Osteoblast (primary cell): ENCODE measurements at regions not wholly inside any gene's neighbourhood (a gene's known extent, or its start where the extent isn't known, plus 50 kb on each side); places are given as distances from the start of the nearest gene placed in this dataset.

ENCODE experiments used
- DNase-seq: peaks from one replicate; pipeline ENCODE4 v3.0.0; 2011; ENCODE audit warnings: low spot score, mixed read lengths; ENCODE audit not compliant: insufficient read length; ENCODE audit errors: missing footprints
- H2AFZ ChIP-seq: 2 replicates; pipeline ENCODE4 v1.6.0; 2011; ENCODE audit warnings: mild to moderate bottlenecking, low read length
- H3K27ac ChIP-seq: 2 replicates; pipeline ENCODE4 v1.5.1; 2011; ENCODE audit warnings: mild to moderate bottlenecking, low read depth, low read length, moderate library complexity
- H3K27me3 ChIP-seq: 2 replicates; pipeline ENCODE4 v1.6.0; 2012; ENCODE audit warnings: mild to moderate bottlenecking, control low read depth, inconsistent platforms, low read length, moderate library complexity; ENCODE audit not compliant: insufficient read depth
- H3K36me3 ChIP-seq: 2 replicates; pipeline ENCODE4 v1.5.1; 2011; ENCODE audit warnings: mild to moderate bottlenecking, low read length, control low read depth, moderate library complexity; ENCODE audit not compliant: insufficient read depth
- H3K4me1 ChIP-seq: 2 replicates; pipeline ENCODE4 v1.5.1; 2011; ENCODE audit warnings: mild to moderate bottlenecking, low read length, control low read depth, moderate library complexity; ENCODE audit not compliant: insufficient read depth
- H3K4me2 ChIP-seq: 2 replicates; pipeline ENCODE4 v1.6.0; 2011; ENCODE audit warnings: mild to moderate bottlenecking, low read length; ENCODE audit not compliant: insufficient read depth
- H3K4me3 ChIP-seq: fragments of 200-600 bp; sonication (generic); 3 replicates; pipeline ENCODE4 v1.5.1; 2012; ENCODE audit warnings: mild to moderate bottlenecking, low read length, inconsistent platforms; ENCODE audit not compliant: insufficient read depth
- H3K79me2 ChIP-seq: 2 replicates; pipeline ENCODE4 v1.6.0; 2012; ENCODE audit warnings: mild to moderate bottlenecking, low read length, control low read depth, inconsistent platforms; ENCODE audit not compliant: insufficient read depth
- H3K9me3 ChIP-seq: 2 replicates; pipeline ENCODE4 v1.5.1; 2011; ENCODE audit warnings: low read depth, low read length, control low read depth
- H4K20me1 ChIP-seq: 2 replicates; pipeline ENCODE4 v1.6.0; 2012; ENCODE audit warnings: mild to moderate bottlenecking, low read length, control low read depth; ENCODE audit not compliant: insufficient read depth
- TF ChIP-seq, protein P1 (sequence below): IDR thresholded peaks from 2 replicates; pipeline ENCODE4 v1.5.1; 2011; ENCODE audit warnings: mild to moderate bottlenecking, low read depth, low read length, moderate library complexity; ENCODE audit errors: extremely low read depth

DNA sequence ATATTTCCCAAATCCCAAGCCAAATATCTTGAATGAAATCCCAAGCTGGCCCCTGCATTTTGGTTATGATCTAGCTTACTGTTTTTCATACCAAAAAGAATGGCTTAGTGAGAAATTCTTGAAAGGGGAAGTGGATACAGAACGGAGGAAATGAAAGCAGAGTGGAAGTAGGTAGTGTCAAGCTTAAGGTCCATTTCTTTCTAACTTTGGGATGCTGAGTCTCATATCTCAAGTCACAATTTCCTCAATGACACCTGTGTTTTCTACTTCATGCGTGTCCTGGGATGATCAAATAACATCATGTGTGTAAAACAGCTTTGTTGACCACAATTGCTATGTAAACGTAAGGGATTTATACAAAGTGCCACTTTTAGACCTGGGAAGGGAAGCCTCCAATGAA lies 238.8 kb upstream of the SLC35B3 start:
- TF ChIP-seq, protein P1, sequence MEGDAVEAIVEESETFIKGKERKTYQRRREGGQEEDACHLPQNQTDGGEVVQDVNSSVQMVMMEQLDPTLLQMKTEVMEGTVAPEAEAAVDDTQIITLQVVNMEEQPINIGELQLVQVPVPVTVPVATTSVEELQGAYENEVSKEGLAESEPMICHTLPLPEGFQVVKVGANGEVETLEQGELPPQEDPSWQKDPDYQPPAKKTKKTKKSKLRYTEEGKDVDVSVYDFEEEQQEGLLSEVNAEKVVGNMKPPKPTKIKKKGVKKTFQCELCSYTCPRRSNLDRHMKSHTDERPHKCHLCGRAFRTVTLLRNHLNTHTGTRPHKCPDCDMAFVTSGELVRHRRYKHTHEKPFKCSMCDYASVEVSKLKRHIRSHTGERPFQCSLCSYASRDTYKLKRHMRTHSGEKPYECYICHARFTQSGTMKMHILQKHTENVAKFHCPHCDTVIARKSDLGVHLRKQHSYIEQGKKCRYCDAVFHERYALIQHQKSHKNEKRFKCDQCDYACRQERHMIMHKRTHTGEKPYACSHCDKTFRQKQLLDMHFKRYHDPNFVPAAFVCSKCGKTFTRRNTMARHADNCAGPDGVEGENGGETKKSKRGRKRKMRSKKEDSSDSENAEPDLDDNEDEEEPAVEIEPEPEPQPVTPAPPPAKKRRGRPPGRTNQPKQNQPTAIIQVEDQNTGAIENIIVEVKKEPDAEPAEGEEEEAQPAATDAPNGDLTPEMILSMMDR: no peak

DNA sequence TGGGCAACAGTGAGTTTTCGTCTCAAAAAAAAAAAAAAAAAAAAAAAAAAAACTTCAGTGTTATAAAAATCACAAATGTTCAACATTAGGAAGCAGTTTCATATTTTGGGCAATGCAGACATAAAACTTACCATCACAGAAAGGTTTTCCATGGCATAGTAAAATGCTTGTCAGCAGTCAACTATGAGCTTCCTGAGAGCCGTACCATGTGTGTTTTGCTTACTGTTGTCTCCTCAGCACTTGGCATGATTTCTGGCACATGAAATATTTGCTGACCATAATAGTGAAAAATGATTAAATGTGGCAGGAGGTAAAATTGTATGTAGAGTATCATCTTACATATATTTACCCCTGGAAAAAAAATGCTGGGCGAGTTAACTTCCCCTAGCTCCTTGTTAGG lies 237.5 kb upstream of the SLC35B3 start:
- Histone ChIP-seq H3K36me3 (no peaks in the 10 kb centered on the region), H3K79me2 (no peaks in the 10 kb centered on the region), H3K4me1 (no peaks in the 10 kb centered on the region), H3K27ac (no peak overlapping the region), H4K20me1 (no peaks in the 10 kb centered on the region), H2AFZ (no peak overlapping the region), H3K27me3 (no peaks in the 10 kb centered on the region), H3K4me3 (no peak overlapping the region), H3K9me3 (peaks cover 2% of the 10 kb centered on the region), H3K4me2 (no peak overlapping the region)
- TF ChIP-seq, protein P1: no peak
- DNase-seq: no peak

More for the DNA sequence above, 238.8 kb upstream of the SLC35B3 start:
- no peaks in the 10 kb centered on the region for H3K4me1 ChIP-seq
- H3K27me3 ChIP-seq: no peaks in the 10 kb centered on the region
- H3K36me3 ChIP-seq: no peaks in the 10 kb centered on the region
- H3K4me3 ChIP-seq: no peak overlapping the region
- no peak overlapping the region for H3K4me2 ChIP-seq
- H4K20me1 ChIP-seq: no peaks in the 10 kb centered on the region
- H3K27ac ChIP-seq: no peak overlapping the region
- no peak for DNase-seq
- no peaks in the 10 kb centered on the region for H3K79me2 ChIP-seq
- H2AFZ ChIP-seq: no peak overlapping the region
- peaks cover 2% of the 10 kb centered on the region for H3K9me3 ChIP-seq

GRCh38 chr6:8670792-8671191 lies 235.4 kb upstream of the SLC35B3 start:
- H2AFZ ChIP-seq: no peak overlapping the region
- no peaks in the 10 kb centered on the region for H3K79me2 ChIP-seq
- TF ChIP-seq, protein P1: no peak
- no peaks in the 10 kb centered on the region for H3K36me3 ChIP-seq
- H3K4me2 ChIP-seq: no peak overlapping the region
- H4K20me1 ChIP-seq: no peaks in the 10 kb centered on the region
- no peak overlapping the region for H3K27ac ChIP-seq
- H3K9me3 ChIP-seq: peaks cover 2% of the 10 kb centered on the region
- H3K27me3 ChIP-seq: no peaks in the 10 kb centered on the region
- no peaks in the 10 kb centered on the region for H3K4me1 ChIP-seq
- no peak overlapping the region for H3K4me3 ChIP-seq
- DNase-seq: no peak

DNA sequence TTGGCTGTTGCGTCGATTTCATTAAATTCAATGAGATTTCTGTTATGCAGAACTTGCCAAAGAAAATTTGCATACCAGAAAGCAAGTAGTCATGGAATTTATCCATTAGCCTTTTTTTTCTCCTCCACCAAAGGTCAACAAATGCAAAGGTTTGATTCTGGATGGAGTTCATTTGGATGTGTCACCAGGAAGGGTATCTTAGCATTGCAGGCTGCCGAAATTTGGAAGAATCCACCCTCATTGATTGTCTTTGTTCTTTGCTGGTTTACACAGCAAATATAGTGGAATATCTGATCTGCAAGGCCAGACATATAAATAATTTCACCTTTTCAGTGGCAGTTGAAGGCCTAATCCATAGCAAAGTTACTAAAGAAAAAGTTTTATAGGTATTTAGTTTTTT lies 229.4 kb upstream of the SLC35B3 start:
- H4K20me1 ChIP-seq: no peaks in the 10 kb centered on the region
- H2AFZ ChIP-seq: no peak overlapping the region
- no peaks in the 10 kb centered on the region for H3K4me1 ChIP-seq
- H3K4me2 ChIP-seq: no peak overlapping the region
- H3K27me3 ChIP-seq: no peaks in the 10 kb centered on the region
- no peak overlapping the region for H3K4me3 ChIP-seq
- no peaks in the 10 kb centered on the region for H3K79me2 ChIP-seq
- TF ChIP-seq, protein P1: no peak
- no peak overlapping the region for H3K27ac ChIP-seq
- no peaks in the 10 kb centered on the region for H3K36me3 ChIP-seq
- no peak for DNase-seq
- H3K9me3 ChIP-seq: no peaks in the 10 kb centered on the region
